GM12873 (cell line): ENCODE measurements at regions not wholly inside any gene's neighbourhood (a gene's known extent, or its start where the extent isn't known, plus 50 kb on each side); places are given as distances from the start of the nearest gene placed in this dataset.

Experiments
- CTCF ChIP-seq: IDR thresholded peaks from 2 replicates; pipeline ENCODE4 v1.5.1; 2012; ENCODE audit warnings: low read depth, mild to moderate bottlenecking, moderate library complexity, low read length, control low read depth; ENCODE audit not compliant: insufficient read depth; ENCODE audit errors: missing control alignments

- TF ChIP-seq CTCF: no peak
Measured at GRCh38 chr14:100423317-100424010, 100.3 kb downstream of the SLC25A47 start.

- no peak for TF ChIP-seq CTCF
Measured at GRCh38 chr14:100424504-100425428, 101.6 kb downstream of the SLC25A47 start.

- TF ChIP-seq CTCF: no peak
Measured at GRCh38 chr14:100425429-100425827, 102.3 kb downstream of the SLC25A47 start.

- TF ChIP-seq CTCF: no peak
Measured at GRCh38 chr14:100426314-100426713, 103.2 kb downstream of the SLC25A47 start.

GRCh38 chr14:100427166-100427565 is 104.0 kb downstream of the SLC25A47 start:
- TF ChIP-seq CTCF: no peak

GRCh38 chr14:100428727-100429126 is 105.6 kb downstream of the SLC25A47 start:
- TF ChIP-seq CTCF: no peak

- no peak for TF ChIP-seq CTCF
Measured at GRCh38 chr14:100429537-100429936, 106.4 kb downstream of the SLC25A47 start.
